Tibial artery (tissue), 4 donors: ENCODE measurements at regions not wholly inside any gene's neighbourhood (a gene's known extent, or its start where the extent isn't known, plus 50 kb on each side); places are given as distances from the start of the nearest gene placed in this dataset.

Source experiments
- DNase-seq, 2 donors: peaks; one replicate each; pipeline ENCODE4 v3.0.0-alpha.2; 2019
- H3K27ac ChIP-seq, 2 donors: fragments of 200-600 bp; sonication (generic) in 1 of 2; 1 replicate in 1 of 2; 2 replicates in 1 of 2; pipeline ENCODE4 v1.5.1; 2018 to 2019; ENCODE audit warnings: mild to moderate bottlenecking in 1 of 2
- H3K27me3 ChIP-seq, 2 donors: fragments of 200-600 bp; sonication (generic) in 1 of 2; one replicate each; pipeline versions ENCODE4 v1.5.1 to v1.6.0; 2016 to 2019
- H3K36me3 ChIP-seq, 3 donors: fragments of 200-600 bp; sonication (generic) in 2 of 3; one replicate each; pipeline ENCODE4 v1.5.1; 2016 to 2019; ENCODE audit warnings: mild to moderate bottlenecking in 2 of 3
- H3K4me1 ChIP-seq, 4 donors: fragments of 200-600 bp; sonication (generic) in 2 of 4; 1 replicate in 3 of 4; 2 replicates in 1 of 4; pipeline ENCODE4 v1.5.1; 2016 to 2019
- H3K4me3 ChIP-seq, 2 donors: fragments of 200-600 bp; sonication (generic) in 1 of 2; 1 replicate in 1 of 2; 2 replicates in 1 of 2; pipeline ENCODE4 v1.5.1; 2018 to 2019; ENCODE audit warnings: mild to moderate bottlenecking in 2 of 2
- H3K9me3 ChIP-seq, 3 donors: fragments of 200-600 bp; sonication (generic) in 1 of 3; one replicate each; pipeline ENCODE4 v1.5.1; 2016 to 2019
- intact Hi-C: fragments of 100-400 bp; cut with DNase I; formaldehyde crosslinking; loops from one replicate; pipeline ENCODE4 v1.15.0; 2023; ENCODE audit warnings: low total_unique reads
- TF ChIP-seq, protein P1 (sequence below), 2 experiments: fragments of 200-600 bp in 1 of 2; fragments of 450-650 bp in 1 of 2; IDR thresholded peaks; one replicate each; pipeline ENCODE4 v1.5.1; 2017 to 2019; ENCODE audit warnings: antibody characterized with exemption in 2 of 2, mild to moderate bottlenecking in 1 of 2, moderate library complexity in 1 of 2

DNA sequence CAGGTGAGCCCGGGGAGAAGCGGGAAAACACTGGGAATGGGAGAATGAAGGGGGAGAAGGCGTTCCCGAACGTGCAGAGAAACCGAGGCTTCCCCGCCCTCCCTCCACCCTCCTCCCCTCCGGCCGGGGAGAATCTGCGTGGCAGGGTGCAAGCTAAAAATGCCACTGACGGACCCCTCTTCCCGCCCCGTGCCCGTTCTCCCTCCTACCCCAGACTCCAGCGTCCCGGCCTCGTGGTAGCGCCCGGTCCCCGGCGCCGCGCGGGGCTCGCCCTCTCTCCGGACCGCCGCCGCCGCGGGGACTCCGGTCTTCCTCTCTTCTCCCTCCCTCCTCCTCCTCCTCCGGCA is 81.6 kb upstream of the AK4 start:
- peaks cover 0 to 48% (median 32%) of the 10 kb centered on the region in 4 donors for H3K4me1 ChIP-seq
- peak overlapping the region; percentile 98 to 100 for H3K27ac ChIP-seq
- no peaks in the 10 kb centered on the region for H3K27me3 ChIP-seq
- TF ChIP-seq, protein P1, sequence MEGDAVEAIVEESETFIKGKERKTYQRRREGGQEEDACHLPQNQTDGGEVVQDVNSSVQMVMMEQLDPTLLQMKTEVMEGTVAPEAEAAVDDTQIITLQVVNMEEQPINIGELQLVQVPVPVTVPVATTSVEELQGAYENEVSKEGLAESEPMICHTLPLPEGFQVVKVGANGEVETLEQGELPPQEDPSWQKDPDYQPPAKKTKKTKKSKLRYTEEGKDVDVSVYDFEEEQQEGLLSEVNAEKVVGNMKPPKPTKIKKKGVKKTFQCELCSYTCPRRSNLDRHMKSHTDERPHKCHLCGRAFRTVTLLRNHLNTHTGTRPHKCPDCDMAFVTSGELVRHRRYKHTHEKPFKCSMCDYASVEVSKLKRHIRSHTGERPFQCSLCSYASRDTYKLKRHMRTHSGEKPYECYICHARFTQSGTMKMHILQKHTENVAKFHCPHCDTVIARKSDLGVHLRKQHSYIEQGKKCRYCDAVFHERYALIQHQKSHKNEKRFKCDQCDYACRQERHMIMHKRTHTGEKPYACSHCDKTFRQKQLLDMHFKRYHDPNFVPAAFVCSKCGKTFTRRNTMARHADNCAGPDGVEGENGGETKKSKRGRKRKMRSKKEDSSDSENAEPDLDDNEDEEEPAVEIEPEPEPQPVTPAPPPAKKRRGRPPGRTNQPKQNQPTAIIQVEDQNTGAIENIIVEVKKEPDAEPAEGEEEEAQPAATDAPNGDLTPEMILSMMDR (IDR thresholded peaks at IDR 0.05), result peak in 1 of 2 experiments; percentile 6
- intact Hi-C loops, result loop anchor here (5.0 kb wide), 3 partner anchors 64 to 136 kb away; partner anchors contain the start of gene AK4
- no peak for DNase-seq
- H3K9me3 ChIP-seq, result no peaks in the 10 kb centered on the region
- H3K4me3 ChIP-seq, result peak overlapping the region; percentile 73 to 88
- H3K36me3 ChIP-seq, result no peaks in the 10 kb centered on the region

DNA sequence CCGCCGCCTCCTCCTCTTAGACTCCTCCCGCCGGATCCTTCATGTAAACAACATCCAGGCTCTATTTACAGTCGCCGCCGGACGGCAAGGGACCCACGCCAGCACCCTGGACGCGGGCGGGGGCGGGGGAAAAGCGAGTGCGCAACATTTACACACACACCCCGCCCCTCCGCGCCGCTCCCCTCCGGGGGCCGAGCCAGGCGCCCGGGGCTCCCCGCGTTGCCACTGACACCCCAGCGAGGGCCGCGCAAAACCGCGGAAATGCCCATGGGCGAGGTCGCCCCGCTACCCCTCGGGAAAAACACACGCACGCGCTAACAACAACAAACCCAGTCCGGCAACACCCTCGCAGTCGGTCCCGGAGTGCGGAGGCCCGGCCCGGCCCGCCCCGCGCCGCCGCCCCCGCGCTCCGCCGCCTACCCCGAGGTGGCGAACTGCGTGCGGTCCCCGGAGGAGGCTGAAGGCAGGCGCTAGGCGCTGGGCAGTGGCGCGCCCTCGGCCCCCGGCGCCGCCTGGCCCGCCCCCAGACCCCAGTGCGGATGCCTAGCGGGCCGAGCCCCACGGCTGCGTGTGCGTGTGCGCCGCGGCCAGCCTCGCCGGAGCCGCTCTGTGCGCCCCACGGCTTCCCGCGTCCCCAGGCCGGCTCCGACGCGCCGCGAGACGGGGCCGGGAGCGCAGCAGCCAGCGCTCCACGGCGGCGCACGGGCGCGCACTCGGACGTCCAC is 81.1 kb upstream of the AK4 start:
- H3K4me1 ChIP-seq, result peaks cover 0 to 43% (median 30%) of the 10 kb centered on the region in 4 donors
- peak overlapping the region; percentile 73 to 88 for H3K4me3 ChIP-seq
- no peaks in the 10 kb centered on the region for H3K27me3 ChIP-seq
- H3K36me3 ChIP-seq, result no peaks in the 10 kb centered on the region
- peak overlapping the region; percentile 98 to 100 for H3K27ac ChIP-seq
- TF ChIP-seq, protein P1 (IDR thresholded peaks at IDR 0.05), result no peak
- H3K9me3 ChIP-seq, result no peaks in the 10 kb centered on the region
- intact Hi-C loops, result loop anchor here (5.0 kb wide), 3 partner anchors 65 to 135 kb away; partner anchors contain the start of gene AK4
- DNase-seq, result peak; percentile 98

DNA sequence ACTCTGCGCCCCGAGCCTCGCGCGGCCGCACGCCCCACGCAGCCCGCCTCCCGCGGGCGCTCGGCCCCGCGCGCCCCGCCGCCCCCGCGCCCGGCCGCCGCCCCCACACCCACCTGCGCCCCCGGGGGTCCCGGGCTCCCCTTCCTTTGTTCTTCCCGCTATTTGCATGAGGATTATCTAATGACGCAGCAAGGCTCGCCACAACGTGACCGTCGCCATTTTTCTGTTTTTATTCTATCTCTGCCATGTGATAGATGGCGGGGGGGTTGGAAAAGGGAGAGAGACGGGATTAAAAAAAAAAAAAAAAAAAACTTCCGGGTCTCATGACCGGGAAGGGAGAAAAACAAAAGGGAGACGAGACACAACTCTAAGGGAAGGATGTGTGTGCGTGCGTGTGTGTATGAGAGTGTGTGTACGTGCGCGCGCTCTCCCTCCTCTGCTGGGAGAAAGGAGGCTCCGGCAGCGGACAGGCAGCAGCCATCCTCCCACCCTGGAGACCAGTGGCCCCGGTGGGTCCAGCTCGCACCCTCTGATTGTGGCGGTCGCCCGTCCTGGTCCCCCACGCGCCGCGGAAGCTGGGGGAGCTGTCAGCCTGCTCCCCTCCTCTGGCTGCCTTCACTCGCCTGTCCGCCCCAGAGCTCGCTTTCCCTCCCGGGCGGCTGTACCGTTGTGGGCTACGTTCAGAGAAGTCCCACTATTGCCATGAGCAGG is 80.4 kb upstream of the AK4 start:
- Histone ChIP-seq H3K9me3 (no peaks in the 10 kb centered on the region), H3K27ac (peak overlapping the region; percentile 98 to 100), H3K4me1 (peaks cover 0 to 36% (median 25%) of the 10 kb centered on the region in 4 donors), H3K27me3 (no peaks in the 10 kb centered on the region), H3K36me3 (no peaks in the 10 kb centered on the region), H3K4me3 (peak overlapping the region; percentile 73 to 88)
- peak; percentile 85 to 88 for DNase-seq
- intact Hi-C loops, result loop anchor here (5.0 kb wide), 3 partner anchors 65 to 135 kb away; partner anchors contain the start of gene AK4
- TF ChIP-seq, protein P1 (IDR thresholded peaks at IDR 0.05), result no peak

DNA sequence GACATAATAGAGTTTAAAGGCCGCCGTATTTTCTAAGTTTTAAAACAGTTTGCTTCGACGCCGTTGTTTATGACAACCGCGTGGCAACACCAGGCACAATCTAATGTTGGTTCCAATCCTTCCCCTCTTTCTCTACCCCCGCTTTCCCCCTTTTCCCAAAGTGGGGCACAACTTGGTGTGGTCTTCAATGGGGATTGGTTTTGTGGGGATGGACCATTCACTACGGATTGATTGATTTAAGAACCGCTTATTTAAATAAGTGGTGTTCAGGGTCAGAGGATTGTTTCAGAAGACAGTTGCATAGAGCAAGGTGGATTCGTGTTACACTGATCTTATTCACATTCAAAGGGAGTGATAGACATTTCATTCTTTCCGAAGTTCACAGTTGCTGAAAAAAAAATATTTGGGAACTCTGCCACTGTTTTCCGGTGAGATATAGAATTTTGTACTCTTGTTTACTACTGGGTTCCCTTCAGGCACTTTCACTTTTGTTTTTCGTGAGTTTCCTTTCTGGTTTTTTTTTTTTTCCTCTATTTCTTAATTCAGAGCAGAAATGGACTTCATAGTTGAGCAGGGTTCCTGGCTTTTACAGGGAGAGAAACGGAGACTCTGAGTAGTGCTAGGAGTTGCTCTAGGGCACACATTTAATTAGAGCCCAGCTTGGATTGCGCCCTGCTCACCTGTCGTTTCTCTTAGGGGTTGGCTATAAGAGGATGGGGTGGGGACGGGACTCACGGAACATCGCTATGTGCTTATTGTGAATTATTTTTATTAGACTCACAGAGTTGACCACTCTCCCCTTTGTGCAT is 79.6 kb upstream of the AK4 start:
- intact Hi-C loops, result loop anchor here (5.0 kb wide), 3 partner anchors 66 to 134 kb away; partner anchors contain the start of gene AK4
- no peak for DNase-seq
- Histone ChIP-seq H3K27ac (peak overlapping the region; percentile 98 to 100), H3K4me3 (peak overlapping the region; percentile 73 to 88), H3K4me1 (peaks cover 0 to 28% (median 19%) of the 10 kb centered on the region in 4 donors), H3K9me3 (no peaks in the 10 kb centered on the region), H3K36me3 (no peaks in the 10 kb centered on the region), H3K27me3 (no peaks in the 10 kb centered on the region)
- TF ChIP-seq, protein P1 (IDR thresholded peaks at IDR 0.05), result no peak

DNA sequence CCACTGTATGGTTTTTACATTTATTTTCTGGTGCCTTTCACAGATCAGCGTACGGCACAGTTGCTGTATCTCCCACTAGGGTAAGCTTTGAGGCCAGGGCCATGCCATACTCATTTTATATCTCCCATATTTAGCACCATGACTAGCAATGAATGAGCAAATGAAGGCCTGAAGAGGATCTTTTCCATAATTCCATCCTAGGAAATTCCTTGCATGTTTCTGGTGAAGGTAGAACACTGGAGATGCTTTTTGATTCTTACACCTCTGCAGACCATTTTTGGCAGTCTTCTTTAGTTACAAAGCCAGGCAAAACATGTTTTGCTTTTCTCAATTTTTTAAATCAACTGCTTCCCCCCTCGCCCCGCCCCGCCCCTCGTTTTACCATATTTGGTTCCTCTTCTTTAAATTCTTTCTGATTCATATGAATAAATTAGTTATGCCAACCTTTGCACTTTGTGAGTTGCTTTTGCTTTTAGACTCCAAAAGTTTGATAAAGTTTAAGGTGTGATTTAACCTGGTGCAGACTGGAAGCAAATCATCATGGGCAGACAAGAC is 78.9 kb upstream of the AK4 start:
- H3K4me3 ChIP-seq, result peak overlapping the region; percentile 73 to 88
- intact Hi-C loops, result loop anchor here (5.0 kb wide), 3 partner anchors 67 to 133 kb away; partner anchors contain the start of gene AK4
- H3K27me3 ChIP-seq, result no peaks in the 10 kb centered on the region
- peak overlapping the region; percentile 98 to 100 for H3K27ac ChIP-seq
- no peak for DNase-seq
- no peaks in the 10 kb centered on the region for H3K36me3 ChIP-seq
- TF ChIP-seq, protein P1 (IDR thresholded peaks at IDR 0.05), result no peak
- no peaks in the 10 kb centered on the region for H3K9me3 ChIP-seq
- H3K4me1 ChIP-seq, result peaks cover 0 to 22% (median 16%) of the 10 kb centered on the region in 4 donors
